Activated CD8-positive, alpha-beta memory T cell treated with anti-CD3 and anti-CD28 coated beads for 24 hours (primary cell): ENCODE measurements at regions not wholly inside any gene's neighbourhood (a gene's known extent, or its start where the extent isn't known, plus 50 kb on each side); places are given as distances from the start of the nearest gene placed in this dataset.

ENCODE experiments used
- DNase-seq: peaks from one replicate; pipeline ENCODE4 v3.0.0-alpha.2; 2020

- DNase-seq: no peak
Measured at GRCh38 chr9:110103257-110103656, 104.7 kb downstream of the C9orf152 start.

- no peak for DNase-seq
Measured at GRCh38 chr9:110104261-110104809, 103.6 kb downstream of the C9orf152 start.

GRCh38 chr9:110105107-110105506, 102.9 kb downstream of the C9orf152 start:
- no peak for DNase-seq

GRCh38 chr9:110106661-110107060, 101.3 kb downstream of the C9orf152 start:
- no peak for DNase-seq

- DNase-seq: no peak
Measured at GRCh38 chr9:110109333-110110092, 98.4 kb downstream of the C9orf152 start.

GRCh38 chr9:110110154-110110553, 97.8 kb downstream of the C9orf152 start:
- DNase-seq: no peak

GRCh38 chr9:110111868-110112267, 96.1 kb downstream of the C9orf152 start:
- no peak for DNase-seq

GRCh38 chr9:110112792-110113191, 95.2 kb downstream of the C9orf152 start:
- DNase-seq: no peak

GRCh38 chr9:110114086-110114858, 93.7 kb downstream of the C9orf152 start:
- no peak for DNase-seq

GRCh38 chr9:110114859-110115201, 93.1 kb downstream of the C9orf152 start:
- DNase-seq: no peak

- DNase-seq: no peak
Measured at GRCh38 chr9:110115341-110115820, 92.6 kb downstream of the C9orf152 start.

- no peak for DNase-seq
Measured at GRCh38 chr9:110115826-110116542, 92.0 kb downstream of the C9orf152 start.

- DNase-seq: no peak
Measured at GRCh38 chr9:110116543-110116885, 91.4 kb downstream of the C9orf152 start.

- DNase-seq: no peak
Measured at GRCh38 chr9:110121170-110121569, 86.8 kb downstream of the C9orf152 start.

GRCh38 chr9:110123341-110124095, 84.4 kb downstream of the C9orf152 start:
- DNase-seq: no peak

GRCh38 chr9:110124439-110124838, 83.5 kb downstream of the C9orf152 start:
- no peak for DNase-seq

- no peak for DNase-seq
Measured at GRCh38 chr9:110125207-110125751, 82.7 kb downstream of the C9orf152 start.

- DNase-seq: no peak
Measured at GRCh38 chr9:110125763-110126351, 82.1 kb downstream of the C9orf152 start.

- no peak for DNase-seq
Measured at GRCh38 chr9:110126499-110126941, 81.4 kb downstream of the C9orf152 start.

- DNase-seq: no peak
Measured at GRCh38 chr9:110126986-110127864, 80.7 kb downstream of the C9orf152 start.
